Osteoblast (primary cell): ENCODE measurements at regions not wholly inside any gene's neighbourhood (a gene's known extent, or its start where the extent isn't known, plus 50 kb on each side); places are given as distances from the start of the nearest gene placed in this dataset.

Experiments
- DNase-seq: peaks from one replicate; pipeline ENCODE4 v3.0.0; 2011; ENCODE audit warnings: low spot score, mixed read lengths; ENCODE audit not compliant: insufficient read length; ENCODE audit errors: missing footprints
- H2AFZ ChIP-seq: 2 replicates; pipeline ENCODE4 v1.6.0; 2011; ENCODE audit warnings: mild to moderate bottlenecking, low read length
- H3K27ac ChIP-seq: 2 replicates; pipeline ENCODE4 v1.5.1; 2011; ENCODE audit warnings: mild to moderate bottlenecking, low read depth, low read length, moderate library complexity
- H3K27me3 ChIP-seq: 2 replicates; pipeline ENCODE4 v1.6.0; 2012; ENCODE audit warnings: mild to moderate bottlenecking, control low read depth, inconsistent platforms, low read length, moderate library complexity; ENCODE audit not compliant: insufficient read depth
- H3K36me3 ChIP-seq: 2 replicates; pipeline ENCODE4 v1.5.1; 2011; ENCODE audit warnings: mild to moderate bottlenecking, low read length, control low read depth, moderate library complexity; ENCODE audit not compliant: insufficient read depth
- H3K4me1 ChIP-seq: 2 replicates; pipeline ENCODE4 v1.5.1; 2011; ENCODE audit warnings: mild to moderate bottlenecking, low read length, control low read depth, moderate library complexity; ENCODE audit not compliant: insufficient read depth
- H3K4me2 ChIP-seq: 2 replicates; pipeline ENCODE4 v1.6.0; 2011; ENCODE audit warnings: mild to moderate bottlenecking, low read length; ENCODE audit not compliant: insufficient read depth
- H3K4me3 ChIP-seq: fragments of 200-600 bp; sonication (generic); 3 replicates; pipeline ENCODE4 v1.5.1; 2012; ENCODE audit warnings: mild to moderate bottlenecking, low read length, inconsistent platforms; ENCODE audit not compliant: insufficient read depth
- H3K79me2 ChIP-seq: 2 replicates; pipeline ENCODE4 v1.6.0; 2012; ENCODE audit warnings: mild to moderate bottlenecking, low read length, control low read depth, inconsistent platforms; ENCODE audit not compliant: insufficient read depth
- H3K9me3 ChIP-seq: 2 replicates; pipeline ENCODE4 v1.5.1; 2011; ENCODE audit warnings: low read depth, low read length, control low read depth
- H4K20me1 ChIP-seq: 2 replicates; pipeline ENCODE4 v1.6.0; 2012; ENCODE audit warnings: mild to moderate bottlenecking, low read length, control low read depth; ENCODE audit not compliant: insufficient read depth
- TF ChIP-seq, protein P1 (sequence below): IDR thresholded peaks from 2 replicates; pipeline ENCODE4 v1.5.1; 2011; ENCODE audit warnings: mild to moderate bottlenecking, low read depth, low read length, moderate library complexity; ENCODE audit errors: extremely low read depth

DNA sequence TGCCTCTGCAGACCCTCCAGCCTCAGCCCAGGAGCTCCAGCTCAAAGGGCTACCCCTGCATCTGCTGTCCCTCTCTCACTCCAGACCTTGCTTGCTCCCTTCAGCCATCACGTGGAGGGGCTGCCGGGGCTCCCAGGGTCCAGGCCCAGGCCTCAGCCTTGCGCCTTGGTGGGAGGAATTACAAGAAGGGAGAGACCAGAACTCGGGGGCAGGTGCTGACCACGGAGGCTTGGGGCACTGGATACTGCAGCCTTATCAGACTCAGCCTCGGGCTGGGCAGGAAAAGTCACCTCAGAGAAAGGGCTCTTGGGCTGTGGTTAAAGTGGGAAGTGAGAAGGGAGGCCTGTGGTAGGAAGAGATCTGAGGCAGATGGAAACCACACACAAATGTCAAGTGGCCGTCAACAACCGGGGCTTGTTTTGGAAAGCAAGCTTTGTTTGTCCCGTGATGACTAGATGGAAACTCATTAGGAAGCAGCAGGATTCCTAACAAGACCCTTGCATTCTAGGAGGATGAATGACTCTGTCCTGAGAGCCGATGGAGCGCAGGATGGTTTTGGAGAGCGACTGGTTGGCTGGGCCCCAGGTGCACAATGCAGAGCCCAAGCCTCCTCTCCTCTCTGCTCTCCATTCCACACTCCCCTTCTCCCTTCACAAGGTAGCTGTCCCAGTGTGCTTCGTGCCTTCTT, 1321.7 kb downstream of the TBC1D22A start:
- no peak overlapping the region for H3K4me3 ChIP-seq
- no peaks in the 10 kb centered on the region for H4K20me1 ChIP-seq
- H3K4me2 ChIP-seq = no peak overlapping the region
- no peak for DNase-seq
- no peaks in the 10 kb centered on the region for H3K27me3 ChIP-seq
- H2AFZ ChIP-seq = no peak overlapping the region
- H3K36me3 ChIP-seq = no peaks in the 10 kb centered on the region
- TF ChIP-seq, protein P1, sequence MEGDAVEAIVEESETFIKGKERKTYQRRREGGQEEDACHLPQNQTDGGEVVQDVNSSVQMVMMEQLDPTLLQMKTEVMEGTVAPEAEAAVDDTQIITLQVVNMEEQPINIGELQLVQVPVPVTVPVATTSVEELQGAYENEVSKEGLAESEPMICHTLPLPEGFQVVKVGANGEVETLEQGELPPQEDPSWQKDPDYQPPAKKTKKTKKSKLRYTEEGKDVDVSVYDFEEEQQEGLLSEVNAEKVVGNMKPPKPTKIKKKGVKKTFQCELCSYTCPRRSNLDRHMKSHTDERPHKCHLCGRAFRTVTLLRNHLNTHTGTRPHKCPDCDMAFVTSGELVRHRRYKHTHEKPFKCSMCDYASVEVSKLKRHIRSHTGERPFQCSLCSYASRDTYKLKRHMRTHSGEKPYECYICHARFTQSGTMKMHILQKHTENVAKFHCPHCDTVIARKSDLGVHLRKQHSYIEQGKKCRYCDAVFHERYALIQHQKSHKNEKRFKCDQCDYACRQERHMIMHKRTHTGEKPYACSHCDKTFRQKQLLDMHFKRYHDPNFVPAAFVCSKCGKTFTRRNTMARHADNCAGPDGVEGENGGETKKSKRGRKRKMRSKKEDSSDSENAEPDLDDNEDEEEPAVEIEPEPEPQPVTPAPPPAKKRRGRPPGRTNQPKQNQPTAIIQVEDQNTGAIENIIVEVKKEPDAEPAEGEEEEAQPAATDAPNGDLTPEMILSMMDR = no peak
- H3K27ac ChIP-seq = no peak overlapping the region
- H3K79me2 ChIP-seq = no peaks in the 10 kb centered on the region
- H3K4me1 ChIP-seq = no peaks in the 10 kb centered on the region
- peaks cover 2% of the 10 kb centered on the region for H3K9me3 ChIP-seq

DNA sequence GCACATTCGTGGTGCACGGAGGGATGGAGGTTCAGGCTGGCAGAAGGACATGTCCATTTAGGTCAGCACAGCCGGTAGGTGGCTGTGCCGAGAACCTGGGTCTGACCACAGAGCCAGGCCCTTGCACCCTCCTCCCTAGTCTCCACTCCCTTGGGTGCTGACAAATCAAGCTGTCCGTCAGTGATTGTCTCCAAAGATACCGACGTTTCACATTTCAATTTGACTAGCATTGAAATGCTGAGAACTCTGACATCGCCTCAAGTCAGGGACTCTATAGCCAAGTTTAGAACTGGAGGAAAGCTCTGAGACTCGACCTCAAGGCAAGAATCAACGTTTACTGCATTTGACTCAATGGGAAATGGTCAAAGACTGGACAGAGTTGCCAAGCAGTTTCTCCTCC, 1321.1 kb downstream of the TBC1D22A start:
- Histone ChIP-seq H3K9me3 (peaks cover 2% of the 10 kb centered on the region), H3K4me1 (no peaks in the 10 kb centered on the region), H3K36me3 (no peaks in the 10 kb centered on the region), H3K27ac (no peak overlapping the region), H3K4me3 (no peak overlapping the region), H4K20me1 (no peaks in the 10 kb centered on the region), H2AFZ (no peak overlapping the region), H3K27me3 (no peaks in the 10 kb centered on the region), H3K4me2 (no peak overlapping the region), H3K79me2 (no peaks in the 10 kb centered on the region)
- DNase-seq = no peak
- TF ChIP-seq, protein P1 = no peak

DNA sequence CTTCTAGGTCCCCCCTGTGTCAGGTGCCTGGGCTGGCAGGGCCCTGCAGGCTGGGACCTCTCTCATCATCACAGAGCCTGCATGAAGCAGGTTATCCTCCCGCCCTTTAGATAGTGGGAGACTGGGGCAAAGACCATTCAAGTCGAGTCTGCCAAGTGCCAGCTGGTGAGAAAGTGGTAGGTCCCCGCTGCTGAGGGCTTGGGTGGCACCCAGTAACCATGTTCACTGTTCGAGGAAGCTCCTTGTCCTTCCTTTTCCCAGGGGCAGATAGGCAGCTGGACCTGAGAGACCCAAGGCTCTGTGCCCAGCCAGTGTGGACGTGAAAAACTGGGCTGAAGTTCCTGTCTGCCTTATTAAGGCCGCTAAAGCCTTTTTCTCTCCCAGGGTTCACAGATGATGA, 1319.8 kb downstream of the TBC1D22A start:
- H3K4me2 ChIP-seq = no peak overlapping the region
- no peaks in the 10 kb centered on the region for H3K27me3 ChIP-seq
- DNase-seq = no peak
- no peak overlapping the region for H3K27ac ChIP-seq
- no peak overlapping the region for H3K4me3 ChIP-seq
- H3K36me3 ChIP-seq = no peaks in the 10 kb centered on the region
- TF ChIP-seq, protein P1 = no peak
- H3K79me2 ChIP-seq = no peaks in the 10 kb centered on the region
- H2AFZ ChIP-seq = no peak overlapping the region
- no peaks in the 10 kb centered on the region for H3K4me1 ChIP-seq
- peaks cover 1% of the 10 kb centered on the region for H3K9me3 ChIP-seq
- H4K20me1 ChIP-seq = no peaks in the 10 kb centered on the region

DNA sequence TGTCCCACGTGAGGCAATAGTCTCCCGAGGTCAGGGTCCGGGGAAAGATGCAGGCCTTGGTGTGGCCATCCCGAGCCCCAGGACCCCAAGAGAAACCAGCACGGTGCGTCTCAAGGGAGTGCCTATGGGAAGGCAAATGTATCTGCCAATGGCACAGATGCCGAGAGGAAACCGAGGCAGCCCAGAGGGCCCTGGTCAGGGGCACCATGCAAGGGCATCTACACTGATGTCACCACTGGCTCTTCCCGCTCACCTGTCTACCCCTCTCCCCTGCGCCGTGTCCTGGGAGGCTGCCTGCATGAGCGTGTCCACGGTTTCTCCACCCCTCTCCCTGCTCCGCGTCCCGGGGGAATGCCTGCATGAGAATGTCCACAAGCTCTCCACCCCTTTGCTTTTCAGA, 1318.8 kb downstream of the TBC1D22A start:
- no peaks in the 10 kb centered on the region for H3K27me3 ChIP-seq
- H3K9me3 ChIP-seq = no peaks in the 10 kb centered on the region
- H3K36me3 ChIP-seq = no peaks in the 10 kb centered on the region
- H3K4me2 ChIP-seq = no peak overlapping the region
- H4K20me1 ChIP-seq = no peaks in the 10 kb centered on the region
- TF ChIP-seq, protein P1 = no peak
- H3K4me3 ChIP-seq = no peak overlapping the region
- H3K27ac ChIP-seq = no peak overlapping the region
- H2AFZ ChIP-seq = no peak overlapping the region
- no peak for DNase-seq
- no peaks in the 10 kb centered on the region for H3K4me1 ChIP-seq
- H3K79me2 ChIP-seq = no peaks in the 10 kb centered on the region
